ENCODE measurements at regions not wholly inside any gene's neighbourhood (a gene's known extent, or its start where the extent isn't known, plus 50 kb on each side); places are given as distances from the start of the nearest gene placed in this dataset.
"Not testable (repeated sequence)": the region's sequence is repeated elsewhere in the genome, so short reads cannot be mapped to it uniquely, and the experiment has no call there.

- no peak for DNase-seq
Observed at GRCh38 chr5:39629946-39630345, 205.2 kb upstream of the DAB2 start.

GRCh38 chr5:39628348-39628747, 203.6 kb upstream of the DAB2 start:
- DNase-seq: no peak

- no peak for DNase-seq
Observed at GRCh38 chr5:39624890-39625289, 200.1 kb upstream of the DAB2 start.

GRCh38 chr5:39624268-39624886, 199.6 kb upstream of the DAB2 start:
- no peak for DNase-seq

GRCh38 chr5:39623291-39623865, 198.6 kb upstream of the DAB2 start:
- no peak for DNase-seq

GRCh38 chr5:39622281-39622680, 197.5 kb upstream of the DAB2 start:
- DNase-seq: no peak

- DNase-seq: no peak
Observed at GRCh38 chr5:39619168-39619818, 194.5 kb upstream of the DAB2 start.

GRCh38 chr5:39618391-39618790, 193.6 kb upstream of the DAB2 start:
- DNase-seq: no peak

- DNase-seq: no peak
Observed at GRCh38 chr5:39616131-39616530, 191.4 kb upstream of the DAB2 start.

- not testable (repeated sequence) for DNase-seq
Observed at GRCh38 chr5:39611076-39611475, 186.3 kb upstream of the DAB2 start.

- DNase-seq: no peak
Observed at GRCh38 chr5:39608024-39608423, 183.2 kb upstream of the DAB2 start.

- no peak for DNase-seq
Observed at GRCh38 chr5:39606591-39606990, 181.8 kb upstream of the DAB2 start.

- DNase-seq: no peak
Observed at GRCh38 chr5:39605588-39606575, 181.1 kb upstream of the DAB2 start.

- no peak for DNase-seq
Observed at GRCh38 chr5:39605145-39605544, 180.4 kb upstream of the DAB2 start.

GRCh38 chr5:39604491-39604890, 179.7 kb upstream of the DAB2 start:
- no peak for DNase-seq

GRCh38 chr5:39599721-39600431, 175.1 kb upstream of the DAB2 start:
- no peak for DNase-seq

GRCh38 chr5:39598661-39599248, 174.0 kb upstream of the DAB2 start:
- no peak for DNase-seq

GRCh38 chr5:39588179-39588578, 163.4 kb upstream of the DAB2 start:
- DNase-seq: no peak

- DNase-seq: no peak
Observed at GRCh38 chr5:39587675-39588074, 162.9 kb upstream of the DAB2 start.

GRCh38 chr5:39586185-39586584, 161.4 kb upstream of the DAB2 start:
- DNase-seq: no peak

- no peak for DNase-seq
Observed at GRCh38 chr5:39584927-39585326, 160.1 kb upstream of the DAB2 start.
